PFSK-1 (cell line): ENCODE measurements at regions not wholly inside any gene's neighbourhood (a gene's known extent, or its start where the extent isn't known, plus 50 kb on each side); places are given as distances from the start of the nearest gene placed in this dataset.

ENCODE experiments used
- FOXP2 ChIP-seq: optimal IDR thresholded peaks from 2 replicates; pipeline ENCODE3; 2011; ENCODE audit warnings: borderline replicate concordance, control low read depth, inconsistent platforms; ENCODE audit not compliant: insufficient read depth; ENCODE audit errors: extremely low read length, extremely low read depth
- POLR2AphosphoS5 ChIP-seq: IDR thresholded peaks from 2 replicates; pipeline ENCODE4 v1.6.1; 2012; ENCODE audit warnings: low read depth, mild to moderate bottlenecking, control low read depth, low read length, moderate library complexity
- SIN3A ChIP-seq: IDR thresholded peaks from 2 replicates; pipeline ENCODE4 v1.6.1; 2012; ENCODE audit warnings: mild to moderate bottlenecking, low read length, moderate library complexity, borderline replicate concordance; ENCODE audit not compliant: insufficient read depth
- TAF1 ChIP-seq: IDR thresholded peaks from 2 replicates; pipeline ENCODE4 v1.6.1; 2012; ENCODE audit warnings: low read length, control low read depth, borderline replicate concordance; ENCODE audit not compliant: insufficient read depth
- TF ChIP-seq, protein P1 (sequence below), 2 experiments: IDR thresholded peaks; 2 replicates each; pipeline versions ENCODE4 v1.6.1 to v1.8.0; 2011 to 2012; ENCODE audit warnings: low read depth in 2 of 2, low read length in 2 of 2, control low read depth in 1 of 2, inconsistent platforms in 1 of 2, mild to moderate bottlenecking in 1 of 2, moderate library complexity in 1 of 2; ENCODE audit not compliant: insufficient read depth in 1 of 2

- TF ChIP-seq, protein P1, sequence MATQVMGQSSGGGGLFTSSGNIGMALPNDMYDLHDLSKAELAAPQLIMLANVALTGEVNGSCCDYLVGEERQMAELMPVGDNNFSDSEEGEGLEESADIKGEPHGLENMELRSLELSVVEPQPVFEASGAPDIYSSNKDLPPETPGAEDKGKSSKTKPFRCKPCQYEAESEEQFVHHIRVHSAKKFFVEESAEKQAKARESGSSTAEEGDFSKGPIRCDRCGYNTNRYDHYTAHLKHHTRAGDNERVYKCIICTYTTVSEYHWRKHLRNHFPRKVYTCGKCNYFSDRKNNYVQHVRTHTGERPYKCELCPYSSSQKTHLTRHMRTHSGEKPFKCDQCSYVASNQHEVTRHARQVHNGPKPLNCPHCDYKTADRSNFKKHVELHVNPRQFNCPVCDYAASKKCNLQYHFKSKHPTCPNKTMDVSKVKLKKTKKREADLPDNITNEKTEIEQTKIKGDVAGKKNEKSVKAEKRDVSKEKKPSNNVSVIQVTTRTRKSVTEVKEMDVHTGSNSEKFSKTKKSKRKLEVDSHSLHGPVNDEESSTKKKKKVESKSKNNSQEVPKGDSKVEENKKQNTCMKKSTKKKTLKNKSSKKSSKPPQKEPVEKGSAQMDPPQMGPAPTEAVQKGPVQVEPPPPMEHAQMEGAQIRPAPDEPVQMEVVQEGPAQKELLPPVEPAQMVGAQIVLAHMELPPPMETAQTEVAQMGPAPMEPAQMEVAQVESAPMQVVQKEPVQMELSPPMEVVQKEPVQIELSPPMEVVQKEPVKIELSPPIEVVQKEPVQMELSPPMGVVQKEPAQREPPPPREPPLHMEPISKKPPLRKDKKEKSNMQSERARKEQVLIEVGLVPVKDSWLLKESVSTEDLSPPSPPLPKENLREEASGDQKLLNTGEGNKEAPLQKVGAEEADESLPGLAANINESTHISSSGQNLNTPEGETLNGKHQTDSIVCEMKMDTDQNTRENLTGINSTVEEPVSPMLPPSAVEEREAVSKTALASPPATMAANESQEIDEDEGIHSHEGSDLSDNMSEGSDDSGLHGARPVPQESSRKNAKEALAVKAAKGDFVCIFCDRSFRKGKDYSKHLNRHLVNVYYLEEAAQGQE (IDR thresholded peaks at IDR 0.05; ENCODE audit: insufficient read depth in 1 of 2, low read depth in 2 of 2, low read length in 2 of 2) = no peak
- TF ChIP-seq POLR2AphosphoS5 (no peak), SIN3A (no peak), TAF1 (no peak), FOXP2 (no peak)
These were observed 899.9 kb downstream of the DTWD2 start for GRCh38 chr5:118088448-118088847.
